Stomach smooth muscle (tissue), 2 donors: ENCODE measurements at regions not wholly inside any gene's neighbourhood (a gene's known extent, or its start where the extent isn't known, plus 50 kb on each side); places are given as distances from the start of the nearest gene placed in this dataset.

Source experiments
- H3K27ac ChIP-seq: one replicate; pipeline ENCODE4 v1.7.0; 2013; ENCODE audit warnings: mild to moderate bottlenecking, low read length, inconsistent platforms
- H3K27me3 ChIP-seq, 2 donors: one replicate each; pipeline ENCODE4 v1.7.0; 2013; ENCODE audit warnings: low read length in 2 of 2; ENCODE audit not compliant: insufficient read depth in 2 of 2, control insufficient read depth in 1 of 2
- H3K36me3 ChIP-seq, 2 donors: one replicate each; pipeline ENCODE4 v1.7.0; 2013; ENCODE audit warnings: low read length in 2 of 2; ENCODE audit not compliant: control insufficient read depth in 2 of 2, insufficient read depth in 2 of 2
- H3K4me1 ChIP-seq: one replicate; pipeline ENCODE4 v1.7.0; 2013; ENCODE audit warnings: low read length; ENCODE audit not compliant: control insufficient read depth, insufficient read depth
- H3K4me3 ChIP-seq, 2 donors: one replicate each; pipeline ENCODE4 v1.7.0; 2013; ENCODE audit warnings: low read length in 2 of 2
- H3K9ac ChIP-seq, 2 donors: one replicate each; pipeline ENCODE4 v1.7.0; 2013; ENCODE audit warnings: low read length in 2 of 2, mild to moderate bottlenecking in 1 of 2
- H3K9me3 ChIP-seq, 2 donors: one replicate each; pipeline ENCODE4 v1.7.0; 2013; ENCODE audit warnings: low read length in 2 of 2; ENCODE audit not compliant: control insufficient read depth in 2 of 2
- donor health status: healthy.
- donor health status: Pancreatic carcinoma.

- no peak overlapping the region for H3K9ac ChIP-seq
- no peak overlapping the region for H3K4me3 ChIP-seq
- H3K4me1 ChIP-seq = no peaks in the 10 kb centered on the region
- H3K9me3 ChIP-seq = peaks cover 0 to 7% of the 10 kb centered on the region in 2 donors
- no peaks in the 10 kb centered on the region for H3K27me3 ChIP-seq
- H3K27ac ChIP-seq = no peak overlapping the region
- H3K36me3 ChIP-seq = no peaks in the 10 kb centered on the region
Observed at GRCh38 chr1:56311766-56312165, 267.6 kb downstream of the PLPP3 start.

GRCh38 chr1:56310945-56311344, 268.4 kb downstream of the PLPP3 start:
- Histone ChIP-seq H3K36me3 (no peaks in the 10 kb centered on the region), H3K9ac (no peak overlapping the region), H3K9me3 (peaks cover 0 to 7% of the 10 kb centered on the region in 2 donors), H3K4me1 (no peaks in the 10 kb centered on the region), H3K27ac (no peak overlapping the region), H3K27me3 (no peaks in the 10 kb centered on the region), H3K4me3 (no peak overlapping the region)

DNA sequence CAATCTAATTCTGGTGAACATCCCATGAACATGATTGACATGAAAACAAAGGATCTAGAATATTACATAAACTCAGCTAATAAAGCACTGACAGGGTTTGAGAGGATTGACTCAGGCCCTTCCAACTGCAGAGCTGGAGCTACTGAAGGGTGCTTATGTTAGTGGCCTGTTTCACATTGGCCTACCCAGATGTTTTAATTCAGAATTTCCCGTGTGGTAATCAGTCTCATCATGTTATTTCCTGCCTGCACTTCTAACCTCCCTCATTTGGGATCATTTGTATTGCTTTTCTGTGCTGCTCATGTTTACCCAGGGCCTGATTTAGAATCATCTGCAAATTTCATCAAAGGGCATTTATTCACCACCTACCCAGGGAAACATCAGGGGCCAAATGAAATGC, 270.3 kb downstream of the PLPP3 start:
- Histone ChIP-seq H3K4me1 (no peaks in the 10 kb centered on the region), H3K9me3 (peaks cover 0 to 2% of the 10 kb centered on the region in 2 donors), H3K27ac (no peak overlapping the region), H3K9ac (no peak overlapping the region), H3K27me3 (no peaks in the 10 kb centered on the region), H3K36me3 (no peaks in the 10 kb centered on the region), H3K4me3 (no peak overlapping the region)

- no peaks in the 10 kb centered on the region for H3K36me3 ChIP-seq
- no peaks in the 10 kb centered on the region for H3K4me1 ChIP-seq
- H3K9me3 ChIP-seq = peaks cover 0 to 1% of the 10 kb centered on the region in 2 donors
- H3K27ac ChIP-seq = no peak overlapping the region
- H3K9ac ChIP-seq = no peak overlapping the region
- no peak overlapping the region for H3K4me3 ChIP-seq
- H3K27me3 ChIP-seq = no peaks in the 10 kb centered on the region
Observed at GRCh38 chr1:56304975-56305374, 274.4 kb downstream of the PLPP3 start.

- Histone ChIP-seq H3K27ac (no peak overlapping the region), H3K9ac (no peak overlapping the region), H3K27me3 (no peaks in the 10 kb centered on the region), H3K36me3 (no peaks in the 10 kb centered on the region), H3K4me3 (no peak overlapping the region), H3K9me3 (peaks cover 0 to 1% of the 10 kb centered on the region in 2 donors), H3K4me1 (no peaks in the 10 kb centered on the region)
Observed at GRCh38 chr1:56303805-56304204, 275.6 kb downstream of the PLPP3 start.

DNA sequence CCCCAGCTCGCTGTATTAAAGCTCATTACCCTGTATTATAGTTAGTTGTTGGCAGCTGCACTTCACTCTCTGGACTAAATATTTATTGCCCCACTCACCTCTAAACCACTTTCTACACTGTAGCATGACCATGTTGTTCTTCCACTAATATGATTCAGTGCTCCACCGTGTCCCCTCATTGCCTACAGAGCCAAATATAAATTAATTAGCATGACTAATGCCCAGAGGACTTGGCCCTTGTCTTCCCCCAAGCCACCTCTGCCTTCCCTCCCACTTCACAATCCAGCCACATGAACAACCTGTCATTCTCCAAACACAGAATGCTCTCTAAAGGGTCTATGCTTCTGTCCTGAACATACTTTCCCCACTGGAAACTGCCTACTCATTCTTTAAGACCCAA, 276.5 kb downstream of the PLPP3 start:
- Histone ChIP-seq H3K27ac (no peak overlapping the region), H3K36me3 (no peaks in the 10 kb centered on the region), H3K9me3 (no peaks in the 10 kb centered on the region), H3K4me1 (no peaks in the 10 kb centered on the region), H3K27me3 (no peaks in the 10 kb centered on the region), H3K4me3 (no peak overlapping the region), H3K9ac (no peak overlapping the region)

DNA sequence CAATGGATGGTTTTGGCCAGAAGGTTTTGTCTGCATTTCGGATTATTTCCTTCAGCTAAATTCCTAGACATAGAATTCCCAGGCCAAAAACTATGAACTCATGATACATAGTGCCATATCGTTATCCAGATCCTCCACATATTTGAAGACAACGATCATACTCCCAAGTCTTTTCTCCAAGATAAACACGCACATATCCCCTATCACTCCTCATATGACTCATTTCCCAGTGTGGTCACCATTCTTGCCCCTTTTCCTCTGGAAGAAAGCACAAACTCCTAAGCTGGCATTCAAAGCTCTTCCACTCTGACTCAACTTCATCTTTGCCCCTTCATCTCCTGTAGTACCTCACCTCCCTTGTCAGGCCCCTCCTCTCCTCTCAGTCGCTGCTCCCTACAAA, 277.6 kb downstream of the PLPP3 start:
- no peaks in the 10 kb centered on the region for H3K4me1 ChIP-seq
- no peaks in the 10 kb centered on the region for H3K9me3 ChIP-seq
- H3K4me3 ChIP-seq = no peak overlapping the region
- H3K36me3 ChIP-seq = no peaks in the 10 kb centered on the region
- no peak overlapping the region for H3K9ac ChIP-seq
- no peaks in the 10 kb centered on the region for H3K27me3 ChIP-seq
- H3K27ac ChIP-seq = no peak overlapping the region

GRCh38 chr1:56300836-56301235, 278.5 kb downstream of the PLPP3 start:
- no peaks in the 10 kb centered on the region for H3K9me3 ChIP-seq
- no peaks in the 10 kb centered on the region for H3K27me3 ChIP-seq
- H3K4me3 ChIP-seq = no peak overlapping the region
- H3K27ac ChIP-seq = no peak overlapping the region
- H3K4me1 ChIP-seq = no peaks in the 10 kb centered on the region
- H3K9ac ChIP-seq = no peak overlapping the region
- H3K36me3 ChIP-seq = no peaks in the 10 kb centered on the region

DNA sequence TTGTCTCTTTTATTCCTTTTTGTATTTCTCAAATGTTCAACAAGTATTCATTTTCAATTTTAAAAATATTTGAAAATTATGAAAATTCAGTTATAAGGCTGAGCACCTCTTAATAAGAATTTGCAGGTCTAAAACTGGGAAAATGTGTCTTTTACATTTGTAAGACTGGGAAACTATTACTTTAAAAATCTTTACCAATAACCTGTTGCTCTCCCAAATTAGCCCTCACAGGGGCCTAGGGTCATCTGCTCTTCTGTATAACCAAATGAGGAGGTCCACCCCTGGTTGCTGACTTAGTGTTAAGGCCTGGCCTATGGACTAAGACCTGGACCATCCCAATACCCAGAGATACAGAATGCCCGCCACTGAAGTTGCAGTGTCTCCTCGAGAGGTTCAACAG, 280.5 kb downstream of the PLPP3 start:
- Histone ChIP-seq H3K27me3 (no peaks in the 10 kb centered on the region), H3K27ac (no peak overlapping the region), H3K9ac (no peak overlapping the region), H3K4me1 (no peaks in the 10 kb centered on the region), H3K36me3 (no peaks in the 10 kb centered on the region), H3K4me3 (no peak overlapping the region), H3K9me3 (no peaks in the 10 kb centered on the region)

- no peak overlapping the region for H3K27ac ChIP-seq
- H3K36me3 ChIP-seq = no peaks in the 10 kb centered on the region
- no peak overlapping the region for H3K9ac ChIP-seq
- no peaks in the 10 kb centered on the region for H3K9me3 ChIP-seq
- H3K27me3 ChIP-seq = no peaks in the 10 kb centered on the region
- H3K4me1 ChIP-seq = no peaks in the 10 kb centered on the region
- H3K4me3 ChIP-seq = no peak overlapping the region
Observed at GRCh38 chr1:56297904-56298303, 281.5 kb downstream of the PLPP3 start.

DNA sequence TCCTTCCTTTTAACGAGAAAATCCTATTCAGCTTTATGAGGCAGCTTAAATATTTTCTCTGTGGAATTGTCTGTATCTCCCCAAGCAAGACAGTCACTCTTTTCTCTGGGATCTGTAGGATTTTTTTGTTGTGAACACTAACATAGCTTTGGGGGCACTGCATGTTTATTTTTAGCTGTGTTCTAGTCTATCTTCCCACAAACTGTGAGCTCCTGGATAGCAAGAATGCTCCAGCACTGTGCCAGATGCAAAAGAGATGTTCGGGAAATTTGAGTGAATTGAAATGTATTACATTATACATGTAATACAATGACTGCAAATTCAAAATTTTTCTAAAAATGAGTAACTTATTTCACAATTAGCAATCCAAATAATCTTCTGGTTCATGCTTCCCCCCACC, 282.2 kb downstream of the PLPP3 start:
- Histone ChIP-seq H3K9ac (no peak overlapping the region), H3K27me3 (no peaks in the 10 kb centered on the region), H3K27ac (no peak overlapping the region), H3K4me1 (no peaks in the 10 kb centered on the region), H3K9me3 (no peaks in the 10 kb centered on the region), H3K36me3 (no peaks in the 10 kb centered on the region), H3K4me3 (no peak overlapping the region)
